ENCODE measurements at regions not wholly inside any gene's neighbourhood (a gene's known extent, or its start where the extent isn't known, plus 50 kb on each side); places are given as distances from the start of the nearest gene placed in this dataset.

DNA sequence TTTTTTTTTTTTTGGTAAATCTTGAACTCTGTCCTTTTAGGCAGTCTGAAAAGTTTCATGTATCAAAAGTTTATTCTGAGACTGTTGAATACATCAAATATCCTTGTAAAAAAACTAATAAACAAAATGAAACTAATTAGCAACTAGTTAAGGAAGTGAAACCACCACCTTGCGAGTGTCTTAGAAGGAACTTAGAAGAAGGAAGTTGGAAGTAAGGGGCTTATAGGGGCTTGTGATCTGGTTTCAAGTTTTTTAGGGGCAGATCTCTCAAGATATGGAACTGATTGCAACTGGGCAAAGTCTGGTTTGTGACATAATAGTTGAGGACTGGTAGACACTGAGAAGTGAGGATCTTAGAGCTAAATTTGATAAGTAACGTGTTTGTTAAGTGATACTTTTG, 748.8 kb downstream of the C12orf50 start:
- no peak for DNase-seq (ENCODE audit: low spot score)
- Histone ChIP-seq H3K4me3 (no peak overlapping the region), H3K27ac (no peak overlapping the region)
- TF ChIP-seq, protein P1, sequence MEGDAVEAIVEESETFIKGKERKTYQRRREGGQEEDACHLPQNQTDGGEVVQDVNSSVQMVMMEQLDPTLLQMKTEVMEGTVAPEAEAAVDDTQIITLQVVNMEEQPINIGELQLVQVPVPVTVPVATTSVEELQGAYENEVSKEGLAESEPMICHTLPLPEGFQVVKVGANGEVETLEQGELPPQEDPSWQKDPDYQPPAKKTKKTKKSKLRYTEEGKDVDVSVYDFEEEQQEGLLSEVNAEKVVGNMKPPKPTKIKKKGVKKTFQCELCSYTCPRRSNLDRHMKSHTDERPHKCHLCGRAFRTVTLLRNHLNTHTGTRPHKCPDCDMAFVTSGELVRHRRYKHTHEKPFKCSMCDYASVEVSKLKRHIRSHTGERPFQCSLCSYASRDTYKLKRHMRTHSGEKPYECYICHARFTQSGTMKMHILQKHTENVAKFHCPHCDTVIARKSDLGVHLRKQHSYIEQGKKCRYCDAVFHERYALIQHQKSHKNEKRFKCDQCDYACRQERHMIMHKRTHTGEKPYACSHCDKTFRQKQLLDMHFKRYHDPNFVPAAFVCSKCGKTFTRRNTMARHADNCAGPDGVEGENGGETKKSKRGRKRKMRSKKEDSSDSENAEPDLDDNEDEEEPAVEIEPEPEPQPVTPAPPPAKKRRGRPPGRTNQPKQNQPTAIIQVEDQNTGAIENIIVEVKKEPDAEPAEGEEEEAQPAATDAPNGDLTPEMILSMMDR (IDR thresholded peaks at IDR 0.05): no peak

- TF ChIP-seq, protein P1 (IDR thresholded peaks at IDR 0.05): no peak
- DNase-seq (ENCODE audit: low spot score): no peak
- no peak overlapping the region for H3K4me3 ChIP-seq
- H3K27ac ChIP-seq: no peak overlapping the region
Measured at GRCh38 chr12:87274594-87275245, 754.5 kb downstream of the C12orf50 start.

DNA sequence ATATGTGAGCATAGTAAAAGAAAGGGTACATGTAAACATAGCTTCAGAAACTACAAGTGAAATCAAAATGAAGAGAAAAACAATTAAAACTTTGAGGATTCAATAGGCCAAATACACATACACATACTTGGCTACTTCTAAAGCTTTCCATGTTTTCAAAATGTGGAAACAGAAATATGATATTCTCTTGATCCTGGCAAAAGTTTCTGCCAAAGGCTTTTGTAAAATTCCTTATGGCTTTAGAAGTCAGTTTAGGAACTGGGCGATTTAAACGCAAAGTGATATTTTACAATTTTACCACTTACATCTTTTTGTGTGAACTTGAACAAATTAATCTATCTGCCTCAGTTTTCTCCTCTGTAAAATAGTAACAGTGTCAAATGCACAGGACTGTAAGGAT, 756.4 kb downstream of the C12orf50 start:
- H3K4me3 ChIP-seq: no peak overlapping the region
- TF ChIP-seq, protein P1 (IDR thresholded peaks at IDR 0.05): no peak
- DNase-seq (ENCODE audit: low spot score): no peak
- no peak overlapping the region for H3K27ac ChIP-seq

GRCh38 chr12:87270919-87271318, 758.3 kb downstream of the C12orf50 start:
- no peak for DNase-seq (ENCODE audit: low spot score)
- TF ChIP-seq, protein P1 (IDR thresholded peaks at IDR 0.05): no peak
- Histone ChIP-seq H3K27ac (no peak overlapping the region), H3K4me3 (no peak overlapping the region)

DNA sequence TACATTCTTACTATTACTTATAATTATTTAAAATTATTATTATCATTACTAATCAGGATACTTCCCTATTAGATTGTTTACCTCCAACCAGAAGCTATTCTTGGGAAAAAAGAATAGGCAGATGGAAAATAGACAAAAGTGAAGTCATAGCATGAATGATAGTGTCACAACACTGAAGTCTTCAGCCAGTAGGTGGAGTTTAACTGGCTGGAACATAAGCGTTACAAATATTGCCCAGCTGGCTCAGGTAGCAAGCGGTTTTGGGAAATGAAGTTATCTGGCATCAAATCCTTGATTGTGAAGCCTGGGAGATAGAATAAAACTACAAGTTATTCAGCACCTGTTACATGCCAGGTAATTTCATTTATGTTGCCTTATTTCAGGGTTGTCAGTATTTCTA, 762.9 kb downstream of the C12orf50 start:
- no peak for DNase-seq (ENCODE audit: low spot score)
- Histone ChIP-seq H3K27ac (no peak overlapping the region), H3K4me3 (no peak overlapping the region)
- TF ChIP-seq, protein P1 (IDR thresholded peaks at IDR 0.05): no peak

- TF ChIP-seq, protein P1 (IDR thresholded peaks at IDR 0.05): no peak
- DNase-seq (ENCODE audit: low spot score): no peak
- Histone ChIP-seq H3K27ac (no peak overlapping the region), H3K4me3 (no peak overlapping the region)
Measured at GRCh38 chr12:87259391-87259790, 769.8 kb downstream of the C12orf50 start.

GRCh38 chr12:87254381-87255030, 774.7 kb downstream of the C12orf50 start:
- no peak overlapping the region for H3K27ac ChIP-seq
- no peak overlapping the region for H3K4me3 ChIP-seq
- TF ChIP-seq, protein P1 (IDR thresholded peaks at IDR 0.05): no peak
- no peak for DNase-seq (ENCODE audit: low spot score)

All from coronary artery (tissue), 2 donors.